DMS153 treated with DMSO at 0.1 percent for 48 hours (cell line): ENCODE measurements at regions not wholly inside any gene's neighbourhood (a gene's known extent, or its start where the extent isn't known, plus 50 kb on each side); places are given as distances from the start of the nearest gene placed in this dataset.

Experiments
- DNase-seq: peaks from one replicate; lab custom pipeline; 2025; ENCODE audit not compliant: unreplicated experiment; lab: John Stamatoyannopoulos, UW

DNA sequence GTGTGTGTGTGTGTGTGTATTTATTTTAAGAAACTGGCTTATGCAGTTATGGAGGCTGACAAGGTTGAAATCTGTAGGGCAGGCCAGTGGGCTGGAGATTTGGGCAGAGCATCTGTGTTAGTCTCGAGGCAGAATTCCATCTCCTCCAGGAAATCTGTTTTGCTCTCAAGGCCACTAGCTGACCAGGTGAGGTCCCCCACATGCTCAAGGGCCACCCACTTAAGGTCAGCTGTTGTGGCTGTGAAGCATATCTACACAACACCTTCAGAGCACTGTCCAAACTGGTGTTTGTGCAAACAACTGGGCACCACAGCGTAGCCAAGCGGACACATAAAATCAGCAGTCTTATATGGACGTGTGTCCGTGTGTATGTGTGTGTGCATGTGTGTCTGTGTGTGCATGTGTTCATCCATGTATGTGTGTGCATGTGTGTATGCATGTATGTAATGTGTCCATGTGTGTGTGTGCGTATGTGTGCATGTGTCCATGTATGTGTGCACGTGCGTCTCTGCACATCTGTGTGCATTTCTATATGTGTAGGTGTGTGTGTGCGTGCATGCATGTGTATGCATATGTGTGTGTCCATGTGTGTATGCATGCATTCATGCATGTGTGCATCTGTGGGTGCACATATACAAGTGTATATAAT lies 400.9 kb downstream of the BRD1 start:
- DNase-seq = no peak

DNA sequence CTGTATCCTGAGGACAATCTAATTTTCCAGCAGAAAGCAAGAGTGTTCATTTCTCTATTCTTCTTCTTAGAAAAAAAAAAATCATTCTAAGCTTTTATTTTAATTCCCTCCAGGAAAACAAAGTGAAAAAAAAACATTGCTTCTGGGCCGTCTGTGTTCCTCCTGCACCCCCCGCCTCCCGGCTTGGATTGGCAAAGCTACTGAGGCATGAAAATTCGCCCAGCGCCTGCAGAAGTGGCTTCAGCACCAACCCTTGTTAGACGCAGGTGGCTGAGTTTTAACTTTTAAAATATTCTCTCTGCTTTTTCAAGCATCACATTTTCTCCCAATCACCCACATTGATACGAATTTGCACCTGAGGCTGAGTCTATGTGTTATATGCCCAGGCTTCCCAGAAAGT lies 401.6 kb downstream of the BRD1 start:
- no peak for DNase-seq

- no peak for DNase-seq
Observed at GRCh38 chr22:49425356-49425755, 402.3 kb downstream of the BRD1 start.

- no peak for DNase-seq
Observed at GRCh38 chr22:49424893-49425270, 402.8 kb downstream of the BRD1 start.

DNA sequence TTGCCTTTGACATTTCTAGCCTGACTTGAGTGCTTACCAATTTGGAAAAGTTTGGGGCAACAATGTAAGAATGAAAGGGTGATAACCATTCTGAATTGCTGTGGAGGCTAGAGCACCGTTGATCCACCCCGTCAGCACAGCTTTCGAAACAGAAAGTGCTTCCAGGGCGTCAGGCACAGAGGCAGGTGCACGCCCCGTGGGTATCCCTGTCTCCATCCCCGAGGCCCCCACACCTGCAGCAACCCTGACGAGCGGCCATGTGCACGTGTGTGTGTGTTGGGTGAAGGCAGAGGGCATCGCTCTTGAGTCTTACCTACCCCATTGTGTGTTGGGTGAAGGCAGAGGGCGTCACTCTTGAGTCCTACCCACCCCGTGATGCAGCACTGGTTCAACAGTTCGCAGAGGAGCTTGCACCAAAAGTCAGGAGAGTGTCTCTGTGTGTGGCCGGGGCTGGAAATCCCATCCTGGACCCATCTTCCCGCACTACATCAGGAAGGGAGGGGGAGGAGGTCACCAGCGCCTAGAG lies 404.5 kb downstream of the BRD1 start:
- no peak for DNase-seq

- no peak for DNase-seq
Observed at GRCh38 chr22:49422701-49423100, 405.0 kb downstream of the BRD1 start.

GRCh38 chr22:49420651-49421050 lies 407.0 kb downstream of the BRD1 start:
- no peak for DNase-seq

- DNase-seq = no peak
Observed at GRCh38 chr22:49419661-49420060, 408.0 kb downstream of the BRD1 start.

DNA sequence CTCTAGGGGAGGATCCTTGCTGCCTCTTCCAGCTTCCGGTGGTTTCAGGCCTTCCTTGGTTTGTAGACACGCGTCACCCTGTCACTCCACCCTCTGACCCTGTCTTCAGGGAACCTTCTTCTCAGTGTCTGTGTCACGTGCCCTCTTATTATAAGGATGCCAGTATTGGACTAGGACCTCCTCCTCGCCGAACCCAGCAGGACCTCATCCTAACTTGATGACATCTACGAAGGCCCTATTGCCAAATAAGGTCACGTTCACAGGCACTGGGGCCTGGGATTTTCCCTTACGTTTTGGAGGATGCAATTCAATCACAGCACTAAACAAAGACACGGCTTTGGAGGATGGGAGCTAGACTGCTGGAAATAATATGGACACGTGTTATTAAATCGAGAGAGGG lies 408.7 kb downstream of the BRD1 start:
- DNase-seq = no peak

DNA sequence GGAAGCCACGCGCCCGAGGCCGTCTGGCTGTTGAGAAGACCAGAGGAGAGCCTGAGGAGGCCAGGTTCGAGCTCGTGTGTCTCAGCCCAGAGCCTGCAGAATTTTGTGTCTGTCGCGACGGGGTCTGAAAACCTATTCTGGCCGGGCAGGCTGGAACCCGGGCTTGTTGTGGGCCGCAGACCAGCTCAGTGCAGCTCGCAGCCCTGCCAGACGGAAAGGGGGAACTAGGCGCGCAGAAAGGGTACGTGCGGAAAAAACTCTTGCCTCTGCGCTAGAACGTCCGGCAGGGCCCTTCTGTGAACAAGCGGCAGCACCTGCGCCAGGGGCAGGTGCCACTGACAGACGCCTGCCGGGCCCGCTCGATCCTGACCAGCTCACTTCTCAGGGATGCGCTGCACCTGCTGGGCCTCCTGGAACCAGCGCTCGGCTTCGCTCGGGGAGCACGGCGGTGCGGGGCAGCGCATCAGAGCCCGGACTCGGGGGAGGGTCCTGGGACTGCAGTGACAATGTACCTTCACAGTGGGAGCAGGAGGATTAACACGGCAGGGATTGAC lies 409.3 kb downstream of the BRD1 start:
- DNase-seq = no peak

DNA sequence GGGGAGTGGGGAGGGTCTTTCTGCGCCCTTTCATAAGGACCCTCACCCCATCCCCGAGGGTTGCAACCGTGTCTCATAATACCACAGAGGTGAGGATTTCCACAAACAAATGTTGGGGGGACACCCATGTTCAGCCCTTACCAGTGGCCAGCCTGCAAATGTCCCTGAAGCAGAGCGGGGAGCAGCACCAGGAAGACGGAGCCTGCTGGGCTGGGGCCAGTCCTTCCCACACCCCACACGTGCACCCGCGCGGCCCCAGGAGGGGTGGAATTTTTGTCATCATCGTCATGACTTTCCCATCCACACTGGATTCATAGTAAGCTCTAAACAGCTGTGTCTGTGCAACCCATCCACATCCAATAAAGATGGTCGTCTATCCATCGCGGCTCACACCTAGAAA lies 409.8 kb downstream of the BRD1 start:
- no peak for DNase-seq

DNA sequence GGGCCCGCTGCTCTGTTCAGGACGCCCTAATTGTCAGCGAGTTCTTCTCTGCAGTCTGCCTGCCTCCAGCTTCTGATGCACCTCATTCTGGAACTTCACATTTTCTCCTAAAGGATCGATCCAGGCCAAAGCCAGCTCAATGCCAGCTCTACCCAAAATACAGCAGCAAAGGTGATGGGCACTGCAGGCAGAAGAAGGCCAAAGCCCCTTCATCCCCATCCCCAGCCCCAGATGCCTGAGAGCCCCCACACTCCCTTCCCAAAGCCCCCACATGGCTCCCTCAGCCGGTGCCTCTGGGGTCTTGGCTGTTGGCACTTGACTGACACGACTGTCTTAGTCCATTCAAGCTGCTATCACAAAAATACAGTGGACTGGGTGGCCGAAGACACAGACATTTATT lies 410.3 kb downstream of the BRD1 start:
- no peak for DNase-seq

DNA sequence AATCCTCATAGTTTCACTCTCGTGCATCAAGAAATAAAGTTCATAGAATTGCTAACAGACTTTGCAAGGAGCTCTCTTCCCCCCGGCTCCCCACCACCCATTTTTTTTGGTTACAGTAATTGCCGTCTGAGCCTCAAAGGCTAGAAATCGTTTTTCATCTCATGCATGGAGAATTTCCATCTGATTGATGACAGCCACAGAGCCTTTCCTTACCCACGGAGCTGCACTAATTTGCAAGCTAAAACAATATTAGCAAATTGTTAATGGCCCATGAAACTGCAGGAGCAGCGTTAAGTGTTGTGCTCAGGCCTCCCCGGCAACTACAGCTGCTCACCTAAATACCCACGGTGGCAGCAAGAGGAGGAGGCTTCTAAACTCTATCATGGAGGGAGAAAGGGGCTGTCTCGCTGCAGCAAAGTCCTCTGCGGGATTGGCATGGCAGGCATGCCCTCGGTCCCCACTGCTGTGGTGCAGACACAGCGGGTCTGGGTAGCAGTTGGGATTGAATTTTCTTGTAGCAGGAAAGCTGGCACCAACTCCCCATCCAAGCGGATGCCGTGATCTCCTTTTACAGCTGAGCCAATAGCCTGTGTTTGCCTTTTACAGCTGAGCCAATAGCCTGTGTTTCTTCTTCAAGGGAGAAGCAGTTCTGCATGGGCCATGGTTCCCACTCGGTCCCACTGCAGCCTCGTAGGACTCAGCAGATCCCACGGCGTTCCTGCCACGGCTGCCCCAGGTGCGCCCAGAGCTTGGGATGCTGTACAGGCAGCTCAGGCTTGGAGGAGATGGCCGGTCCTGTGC lies 412.3 kb downstream of the BRD1 start:
- DNase-seq = no peak

GRCh38 chr22:49413551-49413950 lies 414.1 kb downstream of the BRD1 start:
- no peak for DNase-seq

GRCh38 chr22:49413146-49413545 lies 414.5 kb downstream of the BRD1 start:
- no peak for DNase-seq

- no peak for DNase-seq
Observed at GRCh38 chr22:49412236-49412635, 415.4 kb downstream of the BRD1 start.

DNA sequence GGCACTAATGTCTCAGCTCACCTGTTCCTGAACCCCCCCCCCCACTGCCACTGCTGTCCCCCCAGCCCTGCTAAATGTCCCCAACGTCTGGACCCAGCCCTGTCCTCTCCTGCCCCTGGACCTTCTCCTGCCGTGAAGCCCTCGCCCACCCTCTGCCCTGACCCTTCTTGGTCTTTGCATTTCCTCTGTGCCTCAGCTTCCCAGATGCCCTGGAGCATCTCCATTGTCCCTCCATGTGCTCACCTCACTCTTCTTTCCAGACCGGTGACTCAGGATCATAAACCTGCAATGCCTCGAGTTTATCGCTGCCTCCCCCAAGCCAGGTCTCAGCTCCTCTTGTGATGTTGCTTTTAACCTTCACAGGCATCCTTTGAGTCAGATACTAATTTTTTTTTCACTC lies 416.4 kb downstream of the BRD1 start:
- no peak for DNase-seq

DNA sequence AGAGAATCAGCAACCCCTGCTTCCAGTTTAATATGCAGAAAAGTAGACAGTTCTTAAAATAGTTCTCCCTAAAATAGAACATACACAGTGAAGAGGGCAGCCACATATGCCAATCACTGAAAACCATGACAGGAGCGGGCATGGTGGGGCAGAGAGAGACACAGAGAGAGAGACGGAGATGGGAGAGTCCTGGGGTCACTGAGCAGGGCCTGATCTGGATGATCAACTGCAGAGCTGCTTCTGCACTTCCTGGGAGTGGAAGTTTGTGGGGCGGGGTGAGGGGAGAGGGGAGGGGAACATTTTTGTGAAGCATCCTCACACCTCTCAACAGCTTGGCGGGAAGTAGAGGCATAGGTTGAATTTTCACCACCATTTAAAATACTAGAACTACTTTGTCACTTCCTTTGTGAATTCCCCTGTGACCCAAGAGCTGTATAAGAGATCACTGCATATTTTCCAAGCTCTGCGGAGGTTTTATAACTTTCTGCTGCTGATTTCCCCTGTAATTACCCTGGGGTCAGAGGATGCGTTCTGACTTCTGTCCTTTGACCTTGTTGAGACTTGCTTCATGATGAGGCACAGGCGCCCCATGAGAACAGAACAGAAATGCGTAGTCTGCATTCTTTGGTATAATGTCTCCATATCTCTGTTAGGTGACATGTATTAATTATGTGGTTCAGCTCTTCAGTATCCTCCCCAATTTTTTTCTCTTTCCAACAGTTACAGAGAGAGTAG lies 419.4 kb downstream of the BRD1 start:
- no peak for DNase-seq

- DNase-seq = no peak
Observed at GRCh38 chr22:49406879-49407587, 420.6 kb downstream of the BRD1 start.

GRCh38 chr22:49406047-49406650 lies 421.5 kb downstream of the BRD1 start:
- DNase-seq = no peak

GRCh38 chr22:49405590-49405989 lies 422.1 kb downstream of the BRD1 start:
- DNase-seq = no peak
